Coronary artery (tissue), 2 donors: ENCODE measurements at regions not wholly inside any gene's neighbourhood (a gene's known extent, or its start where the extent isn't known, plus 50 kb on each side); places are given as distances from the start of the nearest gene placed in this dataset.
"Not testable (repeated sequence)": the region's sequence is repeated elsewhere in the genome, so short reads cannot be mapped to it uniquely, and the experiment has no call there.

Experiments used
- DNase-seq: peaks from one replicate; pipeline ENCODE4 v3.0.0-alpha.2; 2017; ENCODE audit warnings: low spot score
- H3K27ac ChIP-seq, 2 donors: fragments of 200-600 bp; sonication (generic); one replicate each; pipeline ENCODE4 v1.5.1; 2016 to 2019
- H3K4me3 ChIP-seq: fragments of 200-600 bp; sonication (generic); 2 replicates; pipeline ENCODE4 v1.5.1; 2016; ENCODE audit warnings: mild to moderate bottlenecking, moderate library complexity
- TF ChIP-seq, protein P1 (sequence below): fragments of 200-600 bp; sonication (generic); IDR thresholded peaks from one replicate; pipeline ENCODE4 v1.5.1; 2019; ENCODE audit warnings: antibody characterized with exemption

GRCh38 chr10:43998021-43998809 lies 349.5 kb upstream of the ZNF32 start:
- Histone ChIP-seq H3K4me3 (no peak overlapping the region), H3K27ac (peak overlapping the region in 1 of 2 donors; percentile 13)
- TF ChIP-seq, protein P1, sequence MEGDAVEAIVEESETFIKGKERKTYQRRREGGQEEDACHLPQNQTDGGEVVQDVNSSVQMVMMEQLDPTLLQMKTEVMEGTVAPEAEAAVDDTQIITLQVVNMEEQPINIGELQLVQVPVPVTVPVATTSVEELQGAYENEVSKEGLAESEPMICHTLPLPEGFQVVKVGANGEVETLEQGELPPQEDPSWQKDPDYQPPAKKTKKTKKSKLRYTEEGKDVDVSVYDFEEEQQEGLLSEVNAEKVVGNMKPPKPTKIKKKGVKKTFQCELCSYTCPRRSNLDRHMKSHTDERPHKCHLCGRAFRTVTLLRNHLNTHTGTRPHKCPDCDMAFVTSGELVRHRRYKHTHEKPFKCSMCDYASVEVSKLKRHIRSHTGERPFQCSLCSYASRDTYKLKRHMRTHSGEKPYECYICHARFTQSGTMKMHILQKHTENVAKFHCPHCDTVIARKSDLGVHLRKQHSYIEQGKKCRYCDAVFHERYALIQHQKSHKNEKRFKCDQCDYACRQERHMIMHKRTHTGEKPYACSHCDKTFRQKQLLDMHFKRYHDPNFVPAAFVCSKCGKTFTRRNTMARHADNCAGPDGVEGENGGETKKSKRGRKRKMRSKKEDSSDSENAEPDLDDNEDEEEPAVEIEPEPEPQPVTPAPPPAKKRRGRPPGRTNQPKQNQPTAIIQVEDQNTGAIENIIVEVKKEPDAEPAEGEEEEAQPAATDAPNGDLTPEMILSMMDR, result no peak
- DNase-seq, result no peak

GRCh38 chr10:43997330-43997729 lies 348.6 kb upstream of the ZNF32 start:
- TF ChIP-seq, protein P1, result no peak
- Histone ChIP-seq H3K27ac (no peak overlapping the region), H3K4me3 (no peak overlapping the region)
- no peak for DNase-seq

DNA sequence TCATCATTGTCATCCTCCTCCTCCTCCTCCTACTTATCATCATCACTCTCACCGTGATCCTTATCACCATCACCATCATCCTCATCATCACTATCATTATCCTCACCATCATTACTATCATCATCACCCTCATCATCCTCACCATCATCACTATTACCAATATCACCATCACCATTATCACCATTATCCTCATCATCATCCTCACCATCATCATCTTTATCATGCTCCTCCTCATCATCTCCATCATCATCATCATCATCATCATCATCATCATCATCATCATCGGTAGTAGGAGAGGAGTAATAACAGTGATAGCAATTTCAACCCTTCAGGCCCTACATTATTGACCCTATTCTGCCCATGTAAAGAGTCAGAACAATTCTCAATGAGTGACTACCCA lies 345.9 kb upstream of the ZNF32 start:
- TF ChIP-seq, protein P1, result no peak
- no peak overlapping the region for H3K27ac ChIP-seq
- no peak for DNase-seq
- no peak overlapping the region for H3K4me3 ChIP-seq

- DNase-seq, H3K4me3 ChIP-seq: not testable (repeated sequence)
Observed at GRCh38 chr10:43992816-43993215, 344.1 kb upstream of the ZNF32 start.

DNA sequence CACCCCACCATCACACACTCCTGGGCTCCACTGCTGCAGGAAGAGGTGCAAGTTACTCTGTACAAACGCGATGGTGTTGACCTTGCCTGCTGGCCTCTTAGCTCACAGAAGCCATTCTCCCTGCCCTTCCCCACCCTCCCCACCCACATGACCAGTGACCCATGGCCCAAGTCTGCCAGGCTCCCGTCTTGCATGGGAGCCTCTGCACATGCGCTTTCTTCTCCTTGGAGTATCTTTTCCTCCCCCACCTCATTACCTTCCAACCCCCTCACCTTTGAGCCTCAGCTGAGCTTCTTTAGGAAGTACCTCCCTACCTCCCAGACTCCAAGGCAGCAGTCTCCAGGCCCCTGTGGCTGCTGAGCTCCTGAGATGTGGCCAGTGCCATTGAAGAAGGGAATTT lies 337.7 kb upstream of the ZNF32 start:
- no peak for DNase-seq
- TF ChIP-seq, protein P1, result no peak
- no peak overlapping the region for H3K4me3 ChIP-seq
- H3K27ac ChIP-seq, result no peak overlapping the region

More at GRCh38 chr10:43992816-43993215, 344.1 kb upstream of the ZNF32 start:
- H3K27ac ChIP-seq, result not testable (repeated sequence)

GRCh38 chr10:43985941-43986340 lies 337.3 kb upstream of the ZNF32 start:
- no peak for DNase-seq
- H3K27ac ChIP-seq, result no peak overlapping the region
- TF ChIP-seq, protein P1, result no peak
- no peak overlapping the region for H3K4me3 ChIP-seq

DNA sequence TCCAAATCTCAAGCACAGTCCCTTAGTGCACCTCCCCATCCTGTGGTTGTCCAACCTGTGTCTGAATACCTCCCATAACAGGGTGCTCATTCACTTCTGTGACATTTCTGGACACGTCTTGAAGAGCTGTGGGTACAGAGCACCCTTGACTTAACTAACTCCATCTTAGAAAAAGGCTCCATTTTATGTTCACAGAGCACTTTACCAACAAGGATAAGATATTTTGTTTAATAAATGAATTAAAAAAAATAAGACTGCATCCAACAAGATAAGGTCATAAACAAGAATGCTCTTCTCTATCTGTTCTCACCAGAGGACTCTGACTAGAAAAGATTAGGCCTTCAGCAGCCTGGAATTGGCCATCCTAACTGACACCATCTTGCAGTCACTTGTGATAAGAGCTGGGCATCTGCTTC lies 335.2 kb upstream of the ZNF32 start:
- TF ChIP-seq, protein P1, result no peak
- no peak for DNase-seq
- no peak overlapping the region for H3K4me3 ChIP-seq
- H3K27ac ChIP-seq, result no peak overlapping the region
